ENCODE measurements at regions not wholly inside any gene's neighbourhood (a gene's known extent, or its start where the extent isn't known, plus 50 kb on each side); places are given as distances from the start of the nearest gene placed in this dataset.

- Mint-ChIP-seq H3K4me3 (no peak overlapping the region), H3K27me3 (no peaks in the 10 kb centered on the region), H3K27ac (no peak overlapping the region), H3K4me1 (peaks cover 2% of the 10 kb centered on the region), H3K9me3 (no peaks in the 10 kb centered on the region), H3K36me3 (no peaks in the 10 kb centered on the region)
These were observed 89.5 kb upstream of the RAB4A start for GRCh38 chr1:229181419-229181818.

- Mint-ChIP-seq H3K9me3 (no peaks in the 10 kb centered on the region), H3K4me1 (peaks cover 7% of the 10 kb centered on the region), H3K36me3 (no peaks in the 10 kb centered on the region), H3K27me3 (no peaks in the 10 kb centered on the region), H3K27ac (no peak overlapping the region), H3K4me3 (no peak overlapping the region)
These were observed 87.3 kb upstream of the RAB4A start for GRCh38 chr1:229183588-229183987.

GRCh38 chr1:229184066-229184465, 86.8 kb upstream of the RAB4A start:
- H3K4me3 Mint-ChIP-seq: no peak overlapping the region
- no peaks in the 10 kb centered on the region for H3K27me3 Mint-ChIP-seq
- peaks cover 7% of the 10 kb centered on the region for H3K4me1 Mint-ChIP-seq
- H3K9me3 Mint-ChIP-seq: no peaks in the 10 kb centered on the region
- H3K36me3 Mint-ChIP-seq: no peaks in the 10 kb centered on the region
- no peak overlapping the region for H3K27ac Mint-ChIP-seq

- H3K27ac Mint-ChIP-seq: no peak overlapping the region
- no peak overlapping the region for H3K4me3 Mint-ChIP-seq
- H3K27me3 Mint-ChIP-seq: no peaks in the 10 kb centered on the region
- no peaks in the 10 kb centered on the region for H3K9me3 Mint-ChIP-seq
- peaks cover 8% of the 10 kb centered on the region for H3K4me1 Mint-ChIP-seq
- no peaks in the 10 kb centered on the region for H3K36me3 Mint-ChIP-seq
These were observed 84.9 kb upstream of the RAB4A start for GRCh38 chr1:229185963-229186362.

- no peak overlapping the region for H3K27ac Mint-ChIP-seq
- no peak overlapping the region for H3K4me3 Mint-ChIP-seq
- no peaks in the 10 kb centered on the region for H3K36me3 Mint-ChIP-seq
These were observed 84.4 kb upstream of the RAB4A start for GRCh38 chr1:229186373-229187056.

GRCh38 chr1:229190057-229190575, 80.8 kb upstream of the RAB4A start:
- H3K27ac Mint-ChIP-seq: no peak overlapping the region
- no peaks in the 10 kb centered on the region for H3K27me3 Mint-ChIP-seq
- H3K36me3 Mint-ChIP-seq: no peaks in the 10 kb centered on the region
- H3K4me3 Mint-ChIP-seq: no peak overlapping the region
- H3K9me3 Mint-ChIP-seq: no peaks in the 10 kb centered on the region
- H3K4me1 Mint-ChIP-seq: peaks cover 22% of the 10 kb centered on the region

More at GRCh38 chr1:229186373-229187056, 84.4 kb upstream of the RAB4A start:
- no peaks in the 10 kb centered on the region for H3K9me3 Mint-ChIP-seq
- no peaks in the 10 kb centered on the region for H3K27me3 Mint-ChIP-seq
- H3K4me1 Mint-ChIP-seq: peaks cover 11% of the 10 kb centered on the region

- Mint-ChIP-seq H3K9me3 (no peaks in the 10 kb centered on the region), H3K36me3 (no peaks in the 10 kb centered on the region), H3K27ac (peak overlapping the region; percentile 56), H3K4me1 (peaks cover 22% of the 10 kb centered on the region), H3K27me3 (no peaks in the 10 kb centered on the region), H3K4me3 (no peak overlapping the region)
These were observed 79.7 kb upstream of the RAB4A start for GRCh38 chr1:229191066-229191674.

GRCh38 chr1:229192031-229192430, 78.9 kb upstream of the RAB4A start:
- H3K27ac Mint-ChIP-seq: peak overlapping the region; percentile 46
- H3K36me3 Mint-ChIP-seq: no peaks in the 10 kb centered on the region
- no peaks in the 10 kb centered on the region for H3K27me3 Mint-ChIP-seq
- no peak overlapping the region for H3K4me3 Mint-ChIP-seq
- peaks cover 15% of the 10 kb centered on the region for H3K4me1 Mint-ChIP-seq
- no peaks in the 10 kb centered on the region for H3K9me3 Mint-ChIP-seq

GRCh38 chr1:229192853-229193252, 78.1 kb upstream of the RAB4A start:
- no peak overlapping the region for H3K27ac Mint-ChIP-seq
- no peak overlapping the region for H3K4me3 Mint-ChIP-seq
- H3K9me3 Mint-ChIP-seq: no peaks in the 10 kb centered on the region
- H3K4me1 Mint-ChIP-seq: peaks cover 15% of the 10 kb centered on the region
- H3K27me3 Mint-ChIP-seq: no peaks in the 10 kb centered on the region
- H3K36me3 Mint-ChIP-seq: no peaks in the 10 kb centered on the region

- H3K36me3 Mint-ChIP-seq: no peaks in the 10 kb centered on the region
- no peak overlapping the region for H3K4me3 Mint-ChIP-seq
- peaks cover 15% of the 10 kb centered on the region for H3K4me1 Mint-ChIP-seq
- no peaks in the 10 kb centered on the region for H3K27me3 Mint-ChIP-seq
- no peaks in the 10 kb centered on the region for H3K9me3 Mint-ChIP-seq
- no peak overlapping the region for H3K27ac Mint-ChIP-seq
These were observed 76.8 kb upstream of the RAB4A start for GRCh38 chr1:229194096-229194495.

GRCh38 chr1:229195246-229195645, 75.7 kb upstream of the RAB4A start:
- H3K36me3 Mint-ChIP-seq: no peaks in the 10 kb centered on the region
- H3K27me3 Mint-ChIP-seq: no peaks in the 10 kb centered on the region
- H3K4me1 Mint-ChIP-seq: peaks cover 20% of the 10 kb centered on the region
- H3K4me3 Mint-ChIP-seq: no peak overlapping the region
- no peak overlapping the region for H3K27ac Mint-ChIP-seq
- H3K9me3 Mint-ChIP-seq: no peaks in the 10 kb centered on the region

GRCh38 chr1:229196404-229197264, 74.3 kb upstream of the RAB4A start:
- Mint-ChIP-seq H3K36me3 (no peaks in the 10 kb centered on the region), H3K27ac (no peak overlapping the region)

GRCh38 chr1:229197265-229197585, 73.7 kb upstream of the RAB4A start:
- Mint-ChIP-seq H3K4me1 (peaks cover 9% of the 10 kb centered on the region), H3K27ac (no peak overlapping the region), H3K9me3 (no peaks in the 10 kb centered on the region), H3K4me3 (no peak overlapping the region), H3K27me3 (no peaks in the 10 kb centered on the region), H3K36me3 (no peaks in the 10 kb centered on the region)

More at GRCh38 chr1:229196404-229197264, 74.3 kb upstream of the RAB4A start:
- no peak overlapping the region for H3K4me3 Mint-ChIP-seq
- no peaks in the 10 kb centered on the region for H3K9me3 Mint-ChIP-seq
- H3K4me1 Mint-ChIP-seq: peaks cover 15% of the 10 kb centered on the region
- H3K27me3 Mint-ChIP-seq: no peaks in the 10 kb centered on the region

GRCh38 chr1:229199261-229200243, 71.4 kb upstream of the RAB4A start:
- no peaks in the 10 kb centered on the region for H3K36me3 Mint-ChIP-seq
- no peaks in the 10 kb centered on the region for H3K27me3 Mint-ChIP-seq
- H3K4me1 Mint-ChIP-seq: peaks cover 10% of the 10 kb centered on the region
- no peaks in the 10 kb centered on the region for H3K9me3 Mint-ChIP-seq
- no peak overlapping the region for H3K27ac Mint-ChIP-seq
- H3K4me3 Mint-ChIP-seq: no peak overlapping the region
